ENCODE measurements at regions not wholly inside any gene's neighbourhood (a gene's known extent, or its start where the extent isn't known, plus 50 kb on each side); places are given as distances from the start of the nearest gene placed in this dataset.

GRCh38 chr12:23415180-23415579, 534.3 kb downstream of the SOX5 start:
- TF ChIP-seq BHLHE40 (IDR thresholded peaks at IDR 0.05; ENCODE audit: low read depth, low read length): no peak
- TF ChIP-seq ZC3H11A (IDR thresholded peaks at IDR 0.05): no peak
- no peak for TF ChIP-seq RCOR1 (IDR thresholded peaks at IDR 0.05; ENCODE audit: low read depth, low read length)
- TF ChIP-seq ZFP36 (IDR thresholded peaks at IDR 0.05; ENCODE audit: borderline replicate concordance, partially characterized antibody): no peak
- no peak for TF ChIP-seq MAFK (IDR thresholded peaks at IDR 0.05; ENCODE audit: partially characterized antibody)
- TF ChIP-seq JUN (IDR thresholded peaks at IDR 0.05): no peak
- TF ChIP-seq EP300 (IDR thresholded peaks at IDR 0.05): no peak
- no peak for TF ChIP-seq MAX (IDR thresholded peaks at IDR 0.05)
- TF ChIP-seq FOXS1 (CRISPR knock-in tag; IDR thresholded peaks at IDR 0.05): no peak
- TF ChIP-seq ZNF302 (CRISPR knock-in tag; IDR thresholded peaks at IDR 0.05): no peak
- no peak for TF ChIP-seq MAZ (IDR thresholded peaks at IDR 0.05; ENCODE audit: borderline replicate concordance, low read depth, low read length)
- no peak for TF ChIP-seq E2F6 (IDR thresholded peaks at IDR 0.05; ENCODE audit: borderline replicate concordance, low read depth)
- TF ChIP-seq KDM1A (IDR thresholded peaks at IDR 0.05; ENCODE audit: low read depth): no peak
- no peak for TF ChIP-seq HOXB13 (CRISPR knock-in tag; IDR thresholded peaks at IDR 0.05; ENCODE audit: low read depth)
- TF ChIP-seq FOSB (CRISPR knock-in tag; IDR thresholded peaks at IDR 0.05): no peak
- TF ChIP-seq RNF2 (IDR thresholded peaks at IDR 0.05; ENCODE audit: borderline replicate concordance, low read depth): no peak
- Histone ChIP-seq H3K4me1 (no peaks in the 10 kb centered on the region), H3K4me3 (no peak overlapping the region), H3K27ac (no peak overlapping the region), H3K4me2 (no peak overlapping the region), H3K9me3 (0 out of 3 replicates have a peak, but pooled peaks cover 2% of the 10 kb centered on the region)
- CTCF ChIA-PET: no interaction called here
- no peak for DNase-seq (ENCODE audit: low read depth in 1 of 2, low spot score in 1 of 2)
- no peak for ATAC-seq
- POLR2A ChIA-PET: no interaction called here
- no peak for FAIRE-seq
- 15% methylated on average over 3 of the region's 3 CpGs for WGBS (ENCODE audit: missing lambda C conversion rate)

GRCh38 chr12:23421556-23421955, 527.9 kb downstream of the SOX5 start:
- FAIRE-seq: no peak
- WGBS (ENCODE audit: missing lambda C conversion rate): under 1% methylated on average over 6 of the region's 6 CpGs
- no peaks in the 10 kb centered on the region for H3K4me1 ChIP-seq
- POLR2A ChIA-PET: no interaction called here
- CTCF ChIA-PET: no interaction called here
- H3K9me3 ChIP-seq: 0 out of 3 replicates have a peak, but pooled peaks cover 2% of the 10 kb centered on the region
- H3K27ac ChIP-seq: no peak overlapping the region
- ATAC-seq: no peak
- H3K4me3 ChIP-seq: no peak overlapping the region
- H3K4me2 ChIP-seq: no peak overlapping the region
- TF ChIP-seq HOXB5 (CRISPR knock-in tag; IDR thresholded peaks at IDR 0.05) (no peak), CBX2 (IDR thresholded peaks at IDR 0.05; ENCODE audit: borderline replicate concordance, low read depth) (no peak), JUNB (IDR thresholded peaks at IDR 0.05) (no peak), HEYL (CRISPR knock-in tag; IDR thresholded peaks at IDR 0.05) (no peak), MAX (IDR thresholded peaks at IDR 0.05) (no peak), POLR2A (IDR thresholded peaks at IDR 0.05; ENCODE audit: low read length) (no peak), TFCP2L1 (CRISPR knock-in tag; IDR thresholded peaks at IDR 0.05) (no peak), HOXB13 (CRISPR knock-in tag; IDR thresholded peaks at IDR 0.05; ENCODE audit: low read depth) (no peak), NPAS2 (CRISPR knock-in tag; IDR thresholded peaks at IDR 0.05; ENCODE audit: borderline replicate concordance) (no peak), FOSL2 (IDR thresholded peaks at IDR 0.05) (no peak), FOSL2 (CRISPR knock-in tag; IDR thresholded peaks at IDR 0.05) (no peak), RCOR1 (IDR thresholded peaks at IDR 0.05; ENCODE audit: low read depth, low read length) (no peak), ZNF302 (CRISPR knock-in tag; IDR thresholded peaks at IDR 0.05) (no peak), CHD4 (IDR thresholded peaks at IDR 0.05; ENCODE audit: borderline replicate concordance) (no peak)
- DNase-seq (ENCODE audit: low read depth in 1 of 2, low spot score in 1 of 2): no peak

GRCh38 chr12:23423097-23423687, 526.3 kb downstream of the SOX5 start:
- ChIA-PET CTCF (interaction anchor here (0.9 kb wide), 1 partner anchor 9 kb away, joined by 3 read pairs; no protein-coding TSS in a partner anchor), POLR2A (no interaction called here)
- FAIRE-seq (no peak), ATAC-seq (no peak), DNase-seq (ENCODE audit: low read depth in 1 of 2, low spot score in 1 of 2) (no peak)
- 0% methylated on average over 5 of the region's 5 CpGs for WGBS (ENCODE audit: missing lambda C conversion rate)
- no peak overlapping the region for H3K4me3 ChIP-seq
- H3K4me1 ChIP-seq: no peaks in the 10 kb centered on the region
- H3K4me2 ChIP-seq: no peak overlapping the region
- H3K27ac ChIP-seq: no peak overlapping the region
- TF ChIP-seq EHF (CRISPR knock-in tag; IDR thresholded peaks at IDR 0.05): no peak
- no peak for TF ChIP-seq ZC3H11A (IDR thresholded peaks at IDR 0.05)
- no peak for TF ChIP-seq RAD21 (conservative IDR thresholded peaks at IDR 0.05 in 1 of 2, IDR thresholded peaks at IDR 0.05 in 1 of 2)
- no peak for TF ChIP-seq SMC3 (IDR thresholded peaks at IDR 0.05)
- TF ChIP-seq CHD4 (IDR thresholded peaks at IDR 0.05; ENCODE audit: borderline replicate concordance): no peak
- TF ChIP-seq CBX8 (IDR thresholded peaks at IDR 0.05): no peak
- TF ChIP-seq RNF2 (IDR thresholded peaks at IDR 0.05; ENCODE audit: borderline replicate concordance, low read depth): no peak
- no peak for TF ChIP-seq CEBPB (IDR thresholded peaks at IDR 0.05)
- no peak for TF ChIP-seq NR3C1 (IDR thresholded peaks at IDR 0.05)
- H3K9me3 ChIP-seq: 0 out of 3 replicates have a peak, but pooled peaks cover 2% of the 10 kb centered on the region

Measured in A549 (cell line).